Activated T-cell treated with anti-CD3 and anti-CD28 coated beads for 48 hours (primary cell): ENCODE measurements at regions not wholly inside any gene's neighbourhood (a gene's known extent, or its start where the extent isn't known, plus 50 kb on each side); places are given as distances from the start of the nearest gene placed in this dataset.
"Not testable (repeated sequence)": the region's sequence is repeated elsewhere in the genome, so short reads cannot be mapped to it uniquely, and the experiment has no call there.

Experiments used
- DNase-seq: peaks from one replicate; pipeline ENCODE4 v3.0.0-alpha.2; 2020; ENCODE audit warnings: low read depth

DNA sequence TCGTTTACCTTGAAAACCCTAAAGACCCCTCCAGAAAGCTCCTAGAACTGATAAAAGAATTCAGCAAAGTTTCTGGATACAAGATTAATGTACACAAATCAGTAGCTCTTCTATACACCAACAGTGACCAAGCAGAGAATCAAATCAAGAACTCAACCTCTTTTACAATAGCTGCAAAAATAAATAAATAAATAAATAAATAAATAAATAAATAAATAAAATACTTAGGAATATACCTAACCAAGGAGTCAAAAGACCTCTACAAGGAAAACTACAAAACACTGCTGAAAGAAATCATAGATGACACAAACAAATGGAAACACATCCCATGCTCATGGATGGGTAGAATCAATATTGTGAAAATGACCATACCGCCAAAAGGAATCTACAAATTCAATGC, 186.8 kb upstream of the EOLA2 start:
- DNase-seq = not testable (repeated sequence)

DNA sequence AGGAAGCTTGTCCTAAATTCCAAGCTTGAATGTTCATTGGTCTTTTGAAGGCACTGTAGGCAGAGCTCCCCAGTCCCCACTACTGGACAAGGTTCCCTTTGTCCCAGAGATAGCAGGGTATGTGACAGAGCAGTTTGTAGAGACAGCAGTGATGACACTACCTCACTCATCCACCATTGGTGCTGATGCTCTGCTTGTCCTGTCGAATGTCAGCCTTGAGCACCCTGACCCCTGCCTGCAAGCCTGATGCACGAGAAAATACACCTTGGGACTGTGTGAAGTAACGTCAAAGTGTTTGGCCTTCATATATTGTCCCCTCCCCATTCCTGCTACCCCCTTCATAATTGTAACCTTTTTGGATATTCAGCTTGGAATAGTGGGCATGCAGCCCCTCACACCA, 188.9 kb upstream of the EOLA2 start:
- no peak for DNase-seq

- no peak for DNase-seq
Observed at GRCh38 chrX:150143721-150144440, 205.6 kb upstream of the EOLA2 start.

DNA sequence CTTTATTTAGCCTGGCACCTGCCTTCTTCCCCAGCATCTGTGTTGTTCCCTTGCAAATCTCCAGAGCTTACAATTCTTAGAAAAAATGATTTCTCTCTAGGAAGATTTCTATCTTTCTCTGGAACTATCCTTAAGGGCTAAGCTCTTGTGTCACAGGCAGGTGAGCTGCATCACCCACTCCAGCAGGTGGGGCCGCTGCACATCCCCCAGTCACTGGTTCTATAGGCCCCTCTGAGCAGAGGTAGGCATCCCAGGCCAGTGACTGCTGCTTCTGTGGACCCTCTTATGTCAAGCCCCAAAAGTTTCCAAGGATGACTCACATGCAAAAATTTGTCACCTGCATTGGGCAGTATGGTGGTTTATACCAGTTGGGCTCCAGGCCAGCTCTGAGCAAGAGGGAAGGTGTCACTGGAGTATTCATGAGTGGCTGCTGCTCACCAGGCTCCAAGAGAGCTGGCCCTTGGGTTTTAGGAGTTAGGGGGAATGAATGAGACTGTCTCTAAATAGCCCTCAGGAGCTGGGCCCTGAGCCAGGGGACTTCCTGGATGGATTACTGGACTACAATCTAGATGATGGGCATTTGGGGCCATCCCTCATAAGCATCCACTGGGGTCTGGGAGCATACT, 208.1 kb upstream of the EOLA2 start:
- DNase-seq = no peak

DNA sequence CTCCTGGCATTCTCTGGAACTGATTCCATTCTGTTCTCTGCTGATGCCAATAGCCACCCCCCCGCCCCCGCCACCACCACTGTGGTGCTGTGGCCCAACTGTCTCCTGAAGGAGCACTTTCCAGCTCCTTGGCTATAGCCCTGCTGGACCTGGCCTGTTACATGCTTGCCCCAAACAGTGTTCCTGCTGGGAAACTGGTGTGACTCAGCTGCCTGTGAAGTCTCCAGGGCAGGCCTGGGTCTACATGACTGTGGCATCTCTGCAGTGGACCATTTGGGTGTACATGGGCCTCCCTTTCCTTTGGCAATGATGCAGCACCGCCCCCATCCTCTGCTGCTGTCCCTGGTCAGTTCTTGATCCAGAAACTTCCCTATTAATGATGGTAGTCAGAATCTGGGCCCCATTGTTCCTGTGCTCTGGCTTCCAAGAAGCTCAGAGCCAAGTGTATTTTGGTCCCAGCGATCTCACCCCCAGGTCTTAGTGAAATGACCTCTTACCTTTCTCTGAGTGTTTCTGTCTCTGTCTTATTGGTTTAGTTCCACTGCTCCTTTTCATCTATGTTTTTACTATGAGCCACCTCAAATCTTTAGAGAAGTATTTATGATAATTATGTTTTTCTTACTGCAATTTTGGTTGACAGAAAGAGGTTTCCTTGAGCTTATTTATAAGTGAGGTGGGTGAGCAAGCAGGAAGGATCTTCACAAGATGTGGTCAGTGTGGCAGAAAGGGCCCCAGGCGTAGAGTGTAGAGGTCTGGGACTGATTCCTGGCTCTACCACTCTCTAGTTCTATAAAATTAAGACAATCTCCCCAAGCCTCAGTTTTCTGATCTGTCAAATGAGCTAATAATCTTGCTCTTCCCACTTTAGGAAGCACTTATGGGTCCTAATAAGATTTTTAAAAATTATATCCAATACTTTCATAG, 210.7 kb upstream of the EOLA2 start:
- no peak for DNase-seq

DNA sequence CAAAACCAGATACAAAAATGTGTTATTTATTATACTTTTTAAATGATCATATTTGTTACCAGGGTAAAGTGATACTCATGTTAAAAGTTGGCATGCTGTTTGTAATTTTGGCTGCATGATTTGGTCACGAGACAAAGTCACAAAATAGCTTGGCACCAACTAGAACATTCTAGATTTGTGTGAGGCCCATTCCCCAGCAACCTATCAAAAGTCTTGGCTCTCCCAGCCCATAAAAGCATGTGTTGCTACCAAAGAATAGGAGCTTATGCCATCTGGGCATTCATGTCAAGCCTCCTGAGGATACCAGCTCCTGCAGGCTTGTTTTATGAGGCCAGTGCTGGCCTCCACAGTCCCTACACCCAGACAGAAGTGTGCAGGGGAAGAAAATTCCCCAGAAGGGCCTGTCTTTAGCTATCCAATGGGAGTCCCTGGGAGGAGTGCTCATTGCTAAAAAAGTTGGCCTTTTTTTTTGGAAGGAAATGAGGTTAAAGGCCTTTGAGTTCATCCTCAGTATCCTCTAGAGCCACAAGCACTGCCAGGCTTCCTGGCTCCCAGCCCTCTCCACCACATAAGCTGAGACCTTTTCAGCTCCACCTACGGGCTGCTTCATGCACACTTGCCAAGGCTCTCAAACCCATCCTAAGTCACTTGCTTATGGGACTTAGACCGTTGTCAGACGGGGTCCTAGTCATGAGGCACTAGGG, 211.9 kb upstream of the EOLA2 start:
- no peak for DNase-seq

DNA sequence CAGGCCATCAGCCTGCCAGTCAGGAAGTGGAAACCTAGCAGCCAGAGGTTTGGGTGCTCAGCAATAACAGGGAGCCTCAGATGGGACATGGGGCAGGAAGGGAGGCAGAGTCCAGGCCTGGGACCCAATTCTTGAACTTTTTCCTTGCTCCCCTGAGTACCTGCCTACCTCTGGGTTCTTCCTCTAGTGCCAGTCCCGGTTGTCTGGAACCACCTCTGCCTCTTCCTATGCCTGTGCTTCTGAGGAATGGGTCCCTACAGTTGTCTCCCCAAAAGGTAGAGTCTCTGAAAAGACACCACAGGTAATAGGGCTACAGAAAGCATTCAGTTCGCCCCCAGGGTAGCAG, 212.4 kb upstream of the MAMLD1 start:
- no peak for DNase-seq

GRCh38 chrX:150152036-150152435, 211.1 kb upstream of the MAMLD1 start:
- DNase-seq = no peak

DNA sequence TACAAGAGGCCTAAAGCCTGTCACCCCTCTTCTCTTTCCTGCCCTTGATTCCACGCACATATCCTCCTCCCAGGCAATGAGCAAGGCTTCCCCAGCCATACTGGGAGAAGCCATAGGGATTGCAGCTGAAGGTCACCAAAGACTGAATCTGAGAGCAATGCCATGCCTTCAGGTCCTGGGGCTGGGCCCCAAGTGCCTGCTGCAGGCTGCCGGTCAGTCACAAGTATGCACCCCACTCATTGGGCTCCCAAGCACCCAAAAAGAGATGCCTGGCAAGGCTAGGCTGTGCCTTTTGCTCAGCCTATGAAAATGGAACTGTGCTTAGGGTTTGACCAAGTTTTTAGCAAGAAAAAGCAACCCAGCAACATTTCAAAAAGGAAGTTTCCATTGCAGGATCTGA, 210.6 kb upstream of the MAMLD1 start:
- DNase-seq = no peak

DNA sequence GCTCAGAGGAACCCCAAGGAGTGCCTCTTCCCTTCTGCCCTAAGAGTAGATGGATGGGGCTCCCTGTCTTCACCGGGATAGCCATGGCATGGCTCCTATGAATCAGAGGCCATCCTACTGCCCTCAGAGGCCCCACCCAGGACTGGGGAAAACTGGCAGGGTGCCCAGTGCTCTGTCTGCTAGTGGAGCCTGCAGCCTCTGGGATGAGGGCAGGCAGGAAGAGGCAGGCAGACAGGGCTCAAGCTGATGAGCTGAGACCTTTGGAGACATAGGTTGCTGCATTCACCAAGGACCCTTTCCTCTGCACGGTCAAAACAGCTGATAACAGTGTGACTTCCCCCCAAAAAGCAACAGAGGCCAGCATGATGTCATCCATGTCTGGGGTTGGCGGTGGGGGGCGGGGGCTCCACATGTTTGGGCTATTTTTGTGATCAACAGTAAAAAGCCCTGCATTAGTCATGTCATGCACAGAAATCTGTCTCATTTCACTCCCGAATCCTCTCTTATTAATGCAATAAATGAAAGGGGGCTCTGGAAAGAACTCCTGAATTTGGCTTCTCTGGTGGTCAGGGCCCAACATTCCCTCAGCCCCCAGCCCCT, 207.6 kb upstream of the MAMLD1 start:
- DNase-seq = no peak

GRCh38 chrX:150156615-150157014, 206.5 kb upstream of the MAMLD1 start:
- no peak for DNase-seq

GRCh38 chrX:150157291-150157690, 205.8 kb upstream of the MAMLD1 start:
- no peak for DNase-seq

DNA sequence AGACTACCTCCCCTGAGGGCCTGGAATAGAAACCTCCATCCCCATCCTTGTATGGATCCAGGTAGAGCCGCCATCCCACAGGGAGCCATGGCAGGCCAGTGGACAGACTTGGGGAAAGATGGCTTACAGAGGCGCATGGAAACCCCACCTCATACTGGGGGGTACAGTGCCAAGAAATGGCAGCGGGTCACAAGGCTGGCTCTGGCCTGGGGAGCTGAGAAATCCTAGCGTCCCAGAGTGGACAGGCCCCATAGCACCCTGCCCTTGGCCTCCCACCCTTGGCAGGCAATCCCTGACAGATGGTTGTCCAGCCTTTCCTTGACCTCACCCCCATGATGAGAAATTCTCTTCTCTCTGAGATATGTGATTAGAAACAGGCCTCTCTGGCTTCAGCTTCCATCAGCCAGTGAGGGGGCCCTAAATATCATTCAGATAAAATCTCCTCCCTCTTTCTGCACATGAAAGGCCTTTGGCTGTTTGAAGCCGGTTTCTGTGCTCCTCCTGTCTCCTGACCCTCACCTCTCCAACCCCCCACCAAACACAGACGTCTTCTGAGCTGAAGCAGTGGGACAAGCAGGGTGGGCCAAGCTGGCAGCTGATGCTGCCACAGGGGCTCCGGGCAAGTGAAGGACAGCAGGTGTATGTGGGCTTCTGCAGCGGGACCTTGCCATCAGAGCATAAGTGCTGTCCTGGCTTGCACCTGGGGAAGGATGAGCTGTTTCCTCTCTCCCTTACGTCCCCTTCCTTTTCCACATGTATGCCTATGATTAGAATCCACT, 204.4 kb upstream of the MAMLD1 start:
- DNase-seq = no peak

DNA sequence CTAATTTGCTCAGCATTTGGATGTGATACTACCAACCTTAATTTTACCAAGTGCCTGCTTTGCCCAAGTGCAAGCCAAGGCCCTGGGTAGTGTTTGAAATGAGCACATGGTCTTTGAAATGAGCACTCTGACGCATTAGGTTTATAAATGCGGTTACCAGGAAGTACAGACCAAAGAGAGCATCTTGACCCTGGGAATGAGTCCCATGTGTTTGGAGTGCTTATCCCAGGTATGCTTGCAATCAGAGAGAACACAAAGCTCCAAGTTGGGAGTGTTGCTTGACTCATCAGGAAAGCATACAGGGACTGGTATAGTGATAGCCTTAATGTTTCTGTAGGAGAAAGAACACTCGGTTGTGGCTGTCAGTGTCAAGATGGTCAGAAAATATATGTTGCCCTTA, 203.6 kb upstream of the MAMLD1 start:
- no peak for DNase-seq

DNA sequence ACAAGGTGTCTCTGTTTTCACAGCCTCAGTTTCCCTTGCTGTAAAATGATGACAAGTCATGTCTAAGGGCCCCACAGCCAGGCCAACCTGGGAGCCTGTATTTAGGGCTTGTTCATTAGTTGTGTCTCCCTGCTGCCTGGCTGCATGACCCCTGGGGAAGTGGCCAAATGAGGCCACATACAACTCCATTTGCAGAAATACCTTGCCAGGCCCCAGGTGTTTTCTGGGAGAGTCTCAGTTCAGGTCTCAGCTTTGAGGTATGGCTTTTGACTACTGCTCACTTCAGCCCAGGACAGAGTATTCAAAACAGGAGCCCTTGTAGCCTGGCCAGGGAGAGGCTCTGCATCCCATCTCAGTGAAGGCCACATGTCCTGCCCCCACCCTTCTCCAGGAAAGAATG, 202.5 kb upstream of the MAMLD1 start:
- no peak for DNase-seq

DNA sequence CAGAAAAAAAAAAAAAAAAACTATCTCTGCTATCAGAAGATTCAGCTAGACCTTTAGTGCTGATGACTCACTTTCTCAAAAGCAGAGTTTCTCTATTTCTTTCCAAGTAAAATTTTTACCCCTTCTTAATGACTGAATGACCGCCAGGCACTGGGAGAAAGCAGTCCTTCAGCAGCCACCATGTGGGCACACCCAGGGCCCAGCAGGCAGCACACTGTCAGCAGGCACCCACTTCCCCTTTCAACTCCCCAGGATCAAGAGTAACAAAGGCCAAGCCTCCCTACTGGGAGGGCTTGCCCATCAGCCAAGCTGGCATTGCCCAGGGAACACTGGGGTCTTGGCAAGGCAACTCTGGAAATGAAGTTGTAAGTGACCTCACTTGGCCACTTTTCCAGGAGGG, 201.9 kb upstream of the MAMLD1 start:
- no peak for DNase-seq

DNA sequence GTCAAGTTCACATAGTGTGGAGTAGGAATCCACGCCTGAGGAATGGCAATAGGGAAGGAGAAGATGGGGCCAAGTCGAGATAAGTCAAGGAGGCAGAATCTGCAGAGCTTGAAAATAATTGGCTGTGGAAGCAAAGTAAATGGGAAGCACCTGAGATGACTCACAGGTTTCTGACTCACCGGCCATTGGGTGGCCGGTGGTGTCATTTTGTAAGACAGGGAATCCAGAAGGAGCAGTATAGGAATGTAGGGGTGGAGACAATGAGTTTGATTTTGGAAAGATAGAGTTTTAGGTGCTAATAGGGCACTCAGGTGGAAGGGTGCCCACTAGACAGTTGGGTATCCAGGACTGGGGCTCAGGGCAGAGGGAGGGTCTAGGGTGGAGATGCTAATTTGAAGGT, 201.0 kb upstream of the MAMLD1 start:
- no peak for DNase-seq

- no peak for DNase-seq
Observed at GRCh38 chrX:150163221-150163930, 199.7 kb upstream of the MAMLD1 start.

DNA sequence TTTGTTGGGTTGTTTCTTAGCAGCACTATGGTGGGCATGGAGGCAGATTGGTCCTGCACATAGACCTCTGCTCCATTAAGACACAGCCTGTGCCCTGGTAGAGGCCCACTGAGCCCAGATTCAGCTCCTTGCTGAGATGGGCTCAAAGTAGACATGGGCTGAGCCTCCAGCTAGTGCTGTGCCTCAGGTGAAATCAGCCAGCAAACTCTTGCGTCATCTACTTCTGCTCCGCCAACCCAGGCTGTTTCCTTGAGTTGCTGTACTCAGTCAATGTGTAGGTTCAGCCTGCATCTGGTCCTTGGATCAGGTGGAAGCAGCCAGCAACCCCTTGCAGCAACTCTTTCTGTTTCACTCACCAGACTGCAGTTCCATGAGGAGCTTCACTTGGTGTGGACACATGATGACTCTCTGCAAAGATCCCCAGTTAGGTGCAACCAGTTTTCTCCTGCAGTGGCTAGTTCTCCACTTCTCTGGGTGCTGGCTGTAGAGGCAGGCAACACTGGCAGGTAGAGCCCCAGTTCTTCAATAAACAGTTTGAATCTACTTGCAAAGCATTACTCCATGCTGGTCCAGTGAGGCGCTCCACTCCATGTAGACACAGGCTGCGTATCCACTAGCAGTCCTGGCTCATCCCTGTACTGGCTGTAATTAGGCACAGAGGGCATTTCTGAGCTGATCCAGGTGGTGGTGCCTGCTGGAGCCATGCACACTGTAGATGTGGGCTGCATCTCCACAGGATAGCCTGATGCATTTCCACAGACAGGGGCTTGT, 199.0 kb upstream of the MAMLD1 start:
- no peak for DNase-seq
